DOHH2 (cell line): ENCODE measurements at regions not wholly inside any gene's neighbourhood (a gene's known extent, or its start where the extent isn't known, plus 50 kb on each side); places are given as distances from the start of the nearest gene placed in this dataset.

Experiments used
- CTCF ChIP-seq: fragments of 200-600 bp; sonication (generic); IDR thresholded peaks from one replicate; pipeline ENCODE4 v1.5.1; 2014; ENCODE audit warnings: antibody characterized with exemption, mild to moderate bottlenecking, low read depth, low read length; ENCODE audit not compliant: poor library complexity, severe bottlenecking
- EZH2phosphoT487 ChIP-seq: fragments of 200-600 bp; sonication (generic); IDR thresholded peaks from 2 replicates; pipeline ENCODE4 v1.6.1; 2017; ENCODE audit warnings: borderline replicate concordance, mild to moderate bottlenecking, antibody characterized with exemption, low read length, moderate library complexity, mixed read lengths

GRCh38 chr20:50313522-50313820, 122.8 kb downstream of the CEBPB start:
- TF ChIP-seq CTCF (no peak), EZH2phosphoT487 (no peak)
